Umbilical cord (tissue), 1 donor: ENCODE measurements at regions not wholly inside any gene's neighbourhood (a gene's known extent, or its start where the extent isn't known, plus 50 kb on each side); places are given as distances from the start of the nearest gene placed in this dataset.

Source experiments
- DNase-seq: peaks from one replicate; pipeline ENCODE4 v3.0.0-alpha.2; 2015; ENCODE audit warnings: low spot score

DNA sequence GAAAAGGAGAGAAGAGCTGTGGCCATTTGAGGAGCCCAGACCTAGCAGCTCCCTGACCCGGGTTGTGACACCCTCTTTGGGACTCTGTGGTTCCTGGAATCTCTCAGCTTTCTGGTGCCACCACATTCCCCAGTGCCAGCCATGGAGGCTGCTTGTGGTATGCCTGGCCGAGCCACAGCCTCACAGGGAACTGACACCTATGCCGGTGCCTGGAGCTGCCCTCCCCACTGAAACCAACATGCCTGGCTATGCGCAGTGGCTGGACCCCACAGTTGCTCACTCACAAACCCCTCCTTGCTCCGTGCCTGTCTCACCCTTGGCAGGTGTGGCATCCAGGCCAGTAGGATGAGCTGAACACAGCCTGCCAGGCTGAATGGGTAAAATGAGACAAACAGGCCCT lies 749.4 kb downstream of the ARAP2 start:
- DNase-seq, result no peak

DNA sequence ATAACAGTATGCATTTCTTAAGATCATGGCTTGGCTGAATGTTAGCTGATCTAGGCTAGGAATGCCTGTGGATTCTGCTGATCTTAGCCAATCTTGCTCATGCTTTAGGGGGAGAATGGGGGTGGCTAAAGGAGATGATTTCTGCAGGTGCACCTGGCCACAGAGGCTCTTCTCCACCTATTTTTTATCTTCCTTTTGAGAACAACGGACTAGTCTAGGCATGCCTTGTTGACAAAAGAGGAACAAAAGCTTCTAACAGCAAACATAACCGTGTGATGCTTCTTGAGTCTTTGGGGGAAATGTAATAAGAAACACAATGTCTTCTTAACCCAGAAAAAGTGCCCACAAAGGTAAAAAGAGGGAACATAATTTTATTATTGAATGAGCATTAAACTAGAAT lies 743.5 kb downstream of the ARAP2 start:
- DNase-seq, result no peak

DNA sequence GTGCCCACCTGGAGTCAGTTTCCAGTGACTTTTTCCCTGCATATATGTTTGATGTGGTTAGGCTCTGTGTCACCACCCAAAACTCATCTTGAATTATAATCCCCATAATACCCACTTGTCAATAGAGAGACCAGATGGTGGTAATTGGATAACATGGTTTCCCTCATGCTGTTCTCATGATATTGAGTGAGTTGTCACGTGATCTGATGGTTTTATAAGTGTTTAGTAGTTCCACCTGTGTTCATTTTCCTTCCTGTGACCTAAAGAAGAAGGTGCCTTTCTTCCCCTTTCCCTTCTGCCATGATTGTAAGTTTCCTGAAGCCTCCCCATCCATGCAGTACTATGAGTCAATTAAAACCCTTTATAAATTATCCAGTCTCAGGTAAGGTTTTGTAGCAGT lies 740.9 kb downstream of the ARAP2 start:
- no peak for DNase-seq

DNA sequence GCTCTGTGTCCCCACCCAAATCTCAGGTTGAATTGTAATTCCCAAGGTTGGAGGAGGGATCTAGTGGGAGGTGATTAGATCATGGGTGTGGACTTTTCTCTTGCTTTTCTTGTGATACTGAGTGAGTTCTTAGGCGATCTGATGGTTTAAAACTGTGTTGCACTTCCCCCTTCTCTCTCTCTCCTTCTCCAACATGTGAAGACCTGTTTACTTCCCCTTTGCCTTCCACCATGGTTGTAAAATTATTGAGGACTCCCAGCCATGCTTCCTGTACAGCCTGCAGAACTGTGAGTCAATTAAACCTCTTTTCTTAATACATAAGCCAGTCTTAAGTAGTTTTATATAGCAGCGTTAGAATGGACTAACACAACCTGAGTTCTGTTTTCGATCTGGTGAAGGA lies 738.2 kb downstream of the ARAP2 start:
- no peak for DNase-seq

DNA sequence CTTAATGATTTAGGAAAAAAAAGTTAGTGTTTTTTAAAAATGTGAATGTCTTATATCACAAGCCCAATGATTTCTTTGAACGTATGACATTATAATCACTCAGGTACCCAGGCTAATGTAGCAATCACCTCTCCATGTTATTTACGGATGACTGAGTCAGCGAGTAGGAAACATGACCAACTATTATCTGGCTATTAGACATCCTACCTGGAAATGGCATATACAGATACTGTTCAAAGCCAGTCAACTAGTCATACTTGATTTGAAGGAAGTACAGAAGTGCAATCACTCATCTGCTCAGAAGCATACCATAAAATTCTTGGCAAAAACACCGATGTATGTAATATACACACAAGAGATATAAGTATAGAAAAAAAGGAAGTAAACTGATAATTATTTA lies 732.5 kb downstream of the ARAP2 start:
- DNase-seq, result no peak

DNA sequence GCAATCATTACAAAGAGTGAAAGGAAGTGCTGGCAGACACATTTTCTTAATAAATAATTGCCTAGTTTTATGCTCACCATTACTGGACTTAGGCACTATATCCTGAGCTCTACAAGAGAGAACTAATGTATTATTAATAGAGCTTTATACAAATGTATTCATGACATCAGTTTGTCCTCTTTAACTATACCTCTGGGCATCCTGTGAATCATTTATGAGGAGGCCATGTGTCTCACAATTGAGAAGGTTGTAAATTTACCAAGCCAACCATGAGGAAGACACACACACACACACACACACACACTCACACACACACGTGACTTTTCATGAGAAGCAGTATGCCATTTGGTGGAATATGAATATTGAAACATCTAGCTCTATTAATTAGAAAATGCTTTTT lies 728.2 kb downstream of the ARAP2 start:
- no peak for DNase-seq

DNA sequence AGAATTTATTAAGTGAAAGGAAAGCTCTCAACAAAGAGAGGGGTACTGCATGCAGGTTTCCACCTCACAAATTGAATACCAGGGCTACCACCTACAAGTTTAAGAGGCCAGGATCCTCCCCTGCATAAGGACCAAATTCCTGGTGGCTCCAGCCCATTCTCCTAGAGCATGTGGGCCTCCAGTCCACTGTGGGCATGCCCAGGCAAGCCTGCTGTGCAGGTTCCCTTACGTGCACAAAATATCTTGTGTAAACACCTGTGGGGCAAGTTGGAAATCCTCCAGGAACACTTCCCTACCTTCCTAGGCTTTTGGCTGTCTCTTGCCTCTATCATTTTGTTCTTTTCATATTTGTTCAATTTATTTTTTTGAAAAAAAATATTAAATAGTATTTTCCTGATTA lies 724.3 kb downstream of the ARAP2 start:
- no peak for DNase-seq

DNA sequence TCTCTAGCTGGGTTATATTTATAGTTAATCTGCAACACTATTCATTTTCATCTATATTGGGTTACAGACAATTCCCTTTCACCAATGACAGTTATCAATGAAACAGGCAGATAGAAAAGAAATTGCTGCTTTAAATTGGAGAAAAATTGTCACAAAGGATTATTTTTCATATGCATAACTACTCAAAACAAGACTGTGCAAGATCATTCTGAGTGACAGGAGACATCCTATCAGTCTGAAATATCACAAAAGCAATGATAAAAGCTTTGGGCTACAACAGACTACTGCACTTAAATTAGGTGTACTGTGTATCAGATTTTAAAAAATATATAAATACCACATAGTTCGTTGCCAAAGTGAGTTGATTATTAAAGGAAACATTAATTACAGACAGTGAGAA lies 722.6 kb downstream of the ARAP2 start:
- no peak for DNase-seq

DNA sequence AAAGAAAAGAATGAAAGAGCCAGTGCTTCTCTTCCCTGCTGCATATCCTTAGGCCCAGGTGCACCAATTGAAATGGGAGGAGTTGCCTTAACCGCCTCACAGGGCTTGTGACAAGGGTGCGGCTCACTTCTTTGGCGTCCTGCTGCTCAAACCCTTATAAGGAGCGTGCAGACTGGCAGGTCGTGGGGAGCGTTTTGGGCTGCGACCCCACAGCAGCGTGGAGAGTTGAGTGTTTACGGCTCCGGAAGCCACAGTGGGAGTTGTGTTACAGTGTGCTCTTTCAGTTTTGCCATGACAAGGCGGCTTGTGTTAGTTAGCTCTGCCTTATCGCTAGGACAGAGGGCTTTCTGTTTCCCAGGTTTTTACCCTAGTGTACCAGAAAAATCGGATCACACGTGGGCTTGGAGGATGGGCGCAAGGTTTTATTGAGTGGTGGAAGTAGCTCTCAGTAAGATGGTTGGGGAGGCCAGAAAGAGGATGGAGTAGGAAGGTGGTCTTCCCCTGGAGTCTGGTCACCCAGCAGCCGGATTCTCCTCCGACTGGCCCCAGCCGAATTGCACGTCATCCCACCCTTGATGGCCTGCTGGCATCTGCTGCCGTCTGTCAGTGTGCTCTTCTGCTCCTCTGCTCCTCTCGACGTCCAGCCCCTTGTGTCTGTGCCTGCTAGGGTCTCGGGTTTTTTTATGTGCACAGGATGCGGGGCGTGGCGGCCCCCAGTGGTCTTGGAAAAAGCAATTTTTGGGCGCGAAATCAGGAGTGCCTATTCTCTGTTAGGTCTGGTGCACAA lies 718.9 kb downstream of the ARAP2 start:
- DNase-seq, result no peak

DNA sequence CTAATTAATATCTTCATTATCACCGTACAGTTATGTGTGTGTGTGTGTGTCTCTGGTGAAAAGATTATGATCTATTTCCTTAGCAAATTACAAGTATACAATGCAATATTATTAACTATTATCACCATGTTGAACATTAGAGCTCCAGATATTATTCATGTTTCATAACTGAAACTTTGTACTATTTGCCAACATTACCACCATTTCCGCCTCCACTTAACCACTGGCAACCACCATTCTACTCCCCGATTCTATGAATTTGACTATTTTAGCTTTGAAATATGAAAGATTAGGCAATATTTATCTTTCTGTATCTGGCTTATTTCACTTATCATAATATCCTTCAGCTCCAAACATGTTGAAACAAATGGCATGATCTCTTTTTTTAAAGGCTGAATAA lies 717.9 kb downstream of the ARAP2 start:
- DNase-seq, result no peak

DNA sequence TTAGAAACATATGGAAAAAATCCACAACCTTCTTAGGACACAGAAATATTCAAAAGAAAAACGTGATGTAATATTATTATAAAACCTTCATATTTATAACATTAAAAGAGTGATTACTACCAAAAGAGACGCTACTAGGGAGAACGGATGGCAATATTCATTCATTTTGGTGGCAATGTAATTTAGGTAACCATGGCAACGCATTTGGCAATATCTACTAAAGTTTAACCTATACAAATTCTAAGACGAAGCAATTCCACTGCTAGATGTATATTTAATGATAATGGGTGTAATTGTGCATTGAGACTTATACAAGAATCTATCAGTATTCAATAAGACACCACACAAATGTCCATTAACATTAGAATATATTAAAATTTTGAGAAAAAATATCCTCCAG lies 709.4 kb downstream of the ARAP2 start:
- DNase-seq, result no peak

DNA sequence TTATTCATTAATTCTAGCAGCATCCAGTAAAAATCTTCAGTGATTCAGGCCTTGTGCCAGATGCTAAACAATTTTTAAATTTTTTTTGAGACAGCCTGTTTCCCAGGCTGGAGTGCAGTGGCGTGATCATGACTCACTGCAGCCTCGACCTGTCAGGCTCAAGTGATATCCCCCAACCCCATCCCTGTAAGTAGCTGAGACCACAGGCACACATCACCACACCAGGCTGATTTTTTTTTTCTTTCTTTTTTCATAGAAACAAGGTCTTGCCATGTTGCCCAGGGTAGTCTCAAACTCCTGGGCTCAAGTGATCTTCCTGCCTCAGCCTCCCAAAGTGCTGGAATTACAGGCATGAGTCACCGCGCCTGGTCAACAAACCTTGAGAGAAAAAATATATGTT lies 705.5 kb downstream of the ARAP2 start:
- no peak for DNase-seq

DNA sequence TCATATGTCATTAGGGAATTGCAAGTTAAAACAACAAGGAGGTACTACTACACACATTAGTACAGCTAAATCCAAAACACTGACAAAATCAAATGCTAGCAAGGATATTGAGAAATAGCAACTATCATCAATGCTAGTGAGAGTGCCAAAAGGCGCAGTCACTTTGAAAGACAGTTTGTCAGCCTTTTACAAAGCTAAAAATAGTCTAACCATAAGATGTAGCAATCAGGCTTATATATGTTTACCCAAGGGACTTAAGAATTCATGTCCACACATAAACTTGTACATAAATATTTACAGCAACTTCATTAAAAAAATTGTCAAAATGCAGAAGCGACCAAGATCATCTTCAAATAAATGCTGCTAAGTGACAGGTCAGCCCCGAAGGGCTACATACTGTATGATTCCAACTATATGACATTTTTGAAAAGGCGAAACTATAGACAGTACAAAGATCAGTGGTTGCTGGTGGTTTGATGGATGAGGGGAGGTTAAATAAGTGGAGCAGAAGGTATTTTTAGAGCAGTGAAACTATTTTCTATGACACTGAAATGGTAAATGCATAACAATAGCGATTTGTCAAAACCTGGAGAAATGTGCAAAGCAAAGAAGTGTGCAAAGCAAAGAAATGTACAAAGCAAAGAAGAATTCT lies 704.8 kb downstream of the ARAP2 start:
- DNase-seq, result no peak

DNA sequence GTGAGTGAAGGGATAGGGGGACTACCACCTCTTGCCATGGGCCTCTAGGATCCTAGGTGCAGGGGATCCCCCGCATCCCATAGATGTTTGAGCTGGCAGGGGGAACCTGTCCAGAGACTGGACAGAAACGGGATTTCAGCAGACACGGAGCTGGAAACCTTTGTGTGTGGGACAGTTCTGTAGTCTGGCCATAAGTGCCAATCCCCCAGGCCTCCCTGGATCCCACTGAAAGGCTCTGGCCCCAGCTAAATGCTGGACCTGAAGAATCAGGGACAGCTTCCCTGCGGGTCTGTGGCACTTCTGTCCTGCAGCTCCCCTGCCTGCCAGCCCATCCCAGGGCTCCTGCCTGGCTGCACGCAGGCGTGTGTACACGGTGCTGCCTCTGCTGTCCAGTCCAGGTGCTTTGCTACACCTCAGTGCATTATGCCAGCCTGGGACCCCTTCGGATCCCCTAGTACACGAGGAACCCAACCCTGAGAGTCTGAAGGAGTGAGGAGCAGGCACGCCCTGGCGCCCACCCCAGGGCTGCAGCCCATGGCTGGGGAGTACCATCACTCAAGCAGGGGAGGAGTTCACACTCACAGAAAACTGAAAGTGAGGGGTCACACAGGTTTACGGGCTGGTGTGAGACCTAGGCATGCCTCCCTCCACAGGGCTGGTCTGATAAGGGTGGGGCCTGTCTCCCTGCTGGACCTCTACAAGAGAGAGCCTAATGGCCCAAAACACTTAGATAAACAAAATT lies 703.0 kb downstream of the ARAP2 start:
- DNase-seq, result no peak

DNA sequence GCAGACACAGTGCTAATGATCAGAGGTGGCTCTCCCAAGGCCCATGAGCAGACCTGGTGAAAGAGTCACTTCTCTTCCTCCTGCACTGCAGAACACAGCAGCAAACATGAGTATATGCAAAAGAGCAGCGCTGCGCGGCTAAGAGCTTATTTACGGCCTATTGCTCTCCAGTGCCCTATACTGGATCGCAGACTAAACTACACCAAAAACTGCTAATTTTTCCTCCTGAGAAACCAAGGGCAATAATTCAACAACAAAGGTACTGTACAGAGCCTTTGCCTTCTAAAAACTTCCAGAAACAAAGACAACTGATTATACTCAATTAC lies 702.5 kb downstream of the ARAP2 start:
- DNase-seq, result no peak

DNA sequence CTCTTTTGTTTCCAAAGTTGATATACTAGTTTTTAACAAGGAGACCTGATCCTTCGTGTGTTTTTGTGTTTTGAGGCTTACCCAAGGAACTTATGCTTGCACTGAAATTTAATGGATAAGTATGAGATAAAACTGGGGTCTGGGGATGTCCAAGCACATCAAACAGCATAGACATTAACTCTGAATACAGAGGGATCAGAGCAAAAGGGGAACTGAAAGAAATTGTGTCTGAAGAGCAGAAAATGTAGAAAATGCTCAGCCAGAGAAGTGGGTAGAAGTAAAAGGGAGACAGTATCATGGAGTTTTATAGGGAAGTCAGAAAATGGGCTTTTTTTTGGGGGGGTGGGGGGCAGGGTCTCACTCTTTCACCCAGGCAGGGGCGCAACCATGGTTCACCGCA lies 695.4 kb downstream of the ARAP2 start:
- no peak for DNase-seq

DNA sequence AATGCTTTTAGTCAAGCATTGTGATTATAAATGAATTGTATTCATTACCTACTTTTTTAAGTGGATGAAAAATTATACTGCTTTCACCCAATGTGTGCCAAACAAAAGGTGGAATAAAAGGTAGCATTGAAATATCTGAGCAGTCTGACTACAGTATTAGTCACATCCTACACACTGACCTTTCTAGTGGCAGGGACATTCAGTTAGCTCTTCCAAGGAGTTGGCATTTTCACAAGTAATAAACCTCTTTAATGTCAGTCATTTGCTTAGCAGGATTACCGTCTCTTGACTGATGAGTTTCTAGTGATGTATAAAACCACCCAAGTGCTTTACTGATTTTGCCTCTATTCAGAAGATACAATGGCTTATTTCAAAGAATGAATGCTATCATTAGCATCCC lies 687.9 kb downstream of the ARAP2 start:
- no peak for DNase-seq

DNA sequence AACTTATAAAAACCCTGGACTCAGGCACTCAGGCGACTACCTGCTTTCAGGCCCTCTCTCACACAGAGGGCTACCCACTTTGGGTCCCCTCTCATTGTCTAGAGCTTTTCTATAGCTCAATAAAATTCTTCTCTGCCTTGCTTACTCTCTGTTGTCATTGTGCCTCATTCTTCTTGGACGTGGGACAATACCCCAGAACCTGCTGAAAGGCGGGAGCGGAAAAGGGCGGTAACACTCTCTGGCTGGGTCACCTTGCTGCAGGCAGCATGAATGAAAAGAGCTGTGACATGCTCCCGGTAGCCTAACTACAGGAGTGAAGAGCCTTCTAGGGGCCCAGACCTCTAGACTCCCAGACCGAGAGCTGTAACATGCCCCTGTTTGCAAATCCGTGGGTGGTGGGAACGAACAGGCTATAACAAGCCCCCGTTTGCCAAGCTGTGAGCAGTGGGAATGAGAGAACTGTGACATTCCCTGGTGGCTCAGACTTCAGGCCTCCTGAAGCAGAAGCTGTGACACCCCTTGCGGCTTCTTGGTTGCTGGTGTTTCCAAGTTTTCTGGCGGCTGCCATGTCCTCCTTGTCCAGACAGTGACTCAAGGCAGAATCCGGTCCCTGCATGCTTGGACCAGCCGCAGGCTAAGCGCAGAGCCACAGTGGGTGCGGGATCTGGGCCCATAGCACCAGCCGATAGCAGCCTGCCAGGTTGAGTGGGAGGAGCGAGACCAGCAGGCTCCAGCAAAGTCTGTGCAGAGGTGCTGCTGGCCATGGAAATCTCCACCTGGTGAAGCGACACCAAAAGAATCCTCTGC lies 684.6 kb downstream of the ARAP2 start:
- DNase-seq, result no peak

DNA sequence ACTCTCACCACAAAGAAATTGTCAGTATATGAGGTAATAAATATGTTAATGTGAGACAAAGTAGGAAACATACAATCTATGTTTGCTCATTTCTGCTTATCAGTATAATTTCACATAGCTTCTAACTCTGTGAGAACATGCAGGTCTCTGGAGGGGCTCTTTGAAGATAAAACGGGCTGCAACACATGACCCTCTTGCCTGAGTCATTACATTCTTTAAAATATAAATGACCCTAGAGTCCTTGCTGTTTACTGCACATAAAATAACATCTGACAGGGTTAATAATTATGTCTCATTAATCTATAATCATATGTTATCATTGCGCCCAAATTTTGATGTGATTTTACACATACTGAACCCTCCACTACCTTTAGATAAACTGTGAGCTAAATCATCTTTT lies 681.5 kb downstream of the ARAP2 start:
- peak; percentile 88 for DNase-seq

DNA sequence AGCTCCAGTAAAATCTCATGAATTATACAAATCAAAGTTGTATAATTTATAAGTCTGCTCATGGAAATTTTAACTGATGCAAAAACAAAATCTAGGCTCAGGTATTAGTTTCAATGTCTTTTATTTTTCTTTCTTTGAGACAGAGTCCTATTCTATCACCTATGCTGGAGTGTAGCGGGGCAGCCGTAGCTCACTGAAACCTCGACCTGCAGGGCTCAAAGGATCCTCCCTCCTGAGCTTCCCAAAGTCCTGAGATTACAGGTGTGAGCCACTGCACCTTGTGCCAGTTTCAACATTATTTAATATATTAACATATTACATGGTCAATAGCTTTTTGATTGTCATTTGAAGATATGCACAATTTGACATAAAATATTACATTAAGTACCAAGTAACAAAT lies 678.7 kb downstream of the ARAP2 start:
- DNase-seq, result no peak

DNA sequence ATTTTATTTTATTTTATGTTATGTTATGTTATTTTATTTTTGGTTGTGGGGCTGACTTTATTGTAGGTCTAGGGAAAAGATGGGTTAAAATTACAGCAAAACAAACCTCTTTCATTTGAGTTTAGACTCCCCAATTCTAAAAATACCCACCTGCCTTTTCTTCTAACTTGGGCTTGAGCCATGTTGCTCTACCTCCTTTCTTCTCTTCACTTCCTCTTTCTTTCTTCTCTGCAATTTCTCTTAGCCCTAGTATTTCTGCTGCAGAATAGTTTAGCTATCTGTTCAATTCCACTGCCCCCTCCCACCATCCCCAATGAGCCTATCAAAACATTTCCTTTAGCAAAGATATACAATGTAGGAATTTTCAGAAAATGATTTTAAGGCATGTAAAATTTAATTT lies 653.3 kb downstream of the ARAP2 start:
- DNase-seq, result no peak

DNA sequence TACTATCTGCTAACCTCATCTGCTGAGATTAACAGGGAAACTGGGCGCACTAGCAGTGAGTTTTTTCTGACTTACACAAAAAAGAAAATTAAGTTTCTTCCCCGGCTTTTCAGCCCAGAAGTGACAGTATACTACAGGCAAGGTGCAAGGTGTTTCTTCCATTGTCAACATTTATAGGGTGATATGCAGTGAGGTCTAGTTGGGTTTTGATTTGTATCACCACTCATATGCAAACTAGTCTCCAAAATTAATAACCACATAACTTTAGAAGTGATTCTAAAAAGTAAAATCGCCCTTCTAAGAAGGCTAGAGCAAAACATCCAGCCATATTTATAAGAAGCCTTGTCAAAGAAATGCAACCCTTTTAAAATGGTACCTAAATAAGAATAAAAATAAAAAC lies 640.1 kb downstream of the ARAP2 start:
- no peak for DNase-seq
